Astrocyte (in vitro differentiated cells and primary cell): ENCODE measurements at regions not wholly inside any gene's neighbourhood (a gene's known extent, or its start where the extent isn't known, plus 50 kb on each side); places are given as distances from the start of the nearest gene placed in this dataset.

Experiments used
- DNase-seq: peaks from one replicate; pipeline ENCODE4 v3.0.0-alpha.2; 2010; ENCODE audit warnings: low read depth
- FAIRE-seq: peaks from 2 replicates; lab custom pipeline; 2011; peaks lifted over from hg19 to GRCh38; lab: Jason Lieb, UNC
- H2AFZ ChIP-seq: 2 replicates; pipeline ENCODE4 v1.6.0; 2012; ENCODE audit warnings: low read depth, low read length, inconsistent platforms
- H3K27ac ChIP-seq: 2 replicates; pipeline ENCODE4 v1.5.1; 2011; ENCODE audit warnings: low read depth, low read length, inconsistent platforms
- H3K27me3 ChIP-seq: 2 replicates; pipeline ENCODE4 v1.6.0; 2011; ENCODE audit warnings: low read length, inconsistent platforms; ENCODE audit not compliant: insufficient read depth
- H3K36me3 ChIP-seq: 2 replicates; pipeline ENCODE4 v1.5.1; 2011; ENCODE audit warnings: low read length, inconsistent platforms; ENCODE audit not compliant: insufficient read depth
- H3K4me1 ChIP-seq: 2 replicates; pipeline ENCODE4 v1.5.1; 2011; ENCODE audit warnings: low read length, inconsistent platforms; ENCODE audit not compliant: insufficient read depth
- H3K4me2 ChIP-seq: 2 replicates; pipeline ENCODE4 v1.6.0; 2012; ENCODE audit warnings: low read length, inconsistent platforms
- H3K4me3 ChIP-seq: 2 replicates; pipeline ENCODE4 v1.5.1; 2011; ENCODE audit warnings: low read depth, mild to moderate bottlenecking, low read length, inconsistent platforms; ENCODE audit not compliant: insufficient read depth
- H3K79me2 ChIP-seq: 2 replicates; pipeline ENCODE4 v1.6.0; 2012; ENCODE audit warnings: mild to moderate bottlenecking, low read length, inconsistent platforms; ENCODE audit not compliant: insufficient read depth
- H3K9ac ChIP-seq: 2 replicates; pipeline ENCODE4 v1.6.0; 2012; ENCODE audit warnings: mild to moderate bottlenecking, low read length, inconsistent platforms
- H3K9me3 ChIP-seq: 2 replicates; pipeline ENCODE4 v1.5.1; 2012; ENCODE audit warnings: low read depth, mild to moderate bottlenecking, low read length, inconsistent platforms; ENCODE audit not compliant: insufficient read depth
- H4K20me1 ChIP-seq: 2 replicates; pipeline ENCODE4 v1.6.0; 2012; ENCODE audit warnings: low read length, inconsistent platforms; ENCODE audit not compliant: insufficient read depth
- H3K27ac Mint-ChIP-seq: one replicate; pipeline ENCODE4 v1.8.0; 2021; ENCODE audit warnings: mild to moderate bottlenecking, mixed read lengths; ENCODE audit not compliant: unreplicated experiment
- H3K27me3 Mint-ChIP-seq: one replicate; pipeline ENCODE4 v1.8.0; 2021; ENCODE audit warnings: low read depth, mixed read lengths; ENCODE audit not compliant: unreplicated experiment
- H3K36me3 Mint-ChIP-seq: one replicate; pipeline ENCODE4 v1.8.0; 2021; ENCODE audit warnings: low read depth, mixed read lengths; ENCODE audit not compliant: unreplicated experiment
- H3K4me1 Mint-ChIP-seq: one replicate; pipeline ENCODE4 v1.8.0; 2021; ENCODE audit warnings: low read depth, mixed read lengths; ENCODE audit not compliant: unreplicated experiment
- H3K4me3 Mint-ChIP-seq: one replicate; pipeline ENCODE4 v1.8.0; 2021; ENCODE audit warnings: mild to moderate bottlenecking, moderate library complexity, mixed read lengths; ENCODE audit not compliant: unreplicated experiment
- H3K9me3 Mint-ChIP-seq: one replicate; pipeline ENCODE4 v1.8.0; 2021; ENCODE audit warnings: mild to moderate bottlenecking, mixed read lengths; ENCODE audit not compliant: unreplicated experiment
- CTCF ChIP-seq: IDR thresholded peaks from 2 replicates; pipeline ENCODE4 v1.5.1; 2011; ENCODE audit warnings: low read depth, mild to moderate bottlenecking, inconsistent platforms, low read length, moderate library complexity; ENCODE audit not compliant: insufficient read depth
- EZH2 ChIP-seq: IDR thresholded peaks from 2 replicates; pipeline ENCODE4 v1.6.1; 2012; ENCODE audit warnings: mild to moderate bottlenecking, low read length, inconsistent platforms; ENCODE audit not compliant: insufficient read depth

GRCh38 chr18:28635530-28635929 is 458.6 kb upstream of the CDH2 start:
- H3K9ac ChIP-seq, result no peak overlapping the region
- no peaks in the 10 kb centered on the region for H3K4me1 ChIP-seq
- Mint-ChIP-seq H3K4me3 (no peak overlapping the region), H3K27me3 (no peaks in the 10 kb centered on the region), H3K4me1 (no peaks in the 10 kb centered on the region), H3K36me3 (no peaks in the 10 kb centered on the region), H3K27ac (no peak overlapping the region), H3K9me3 (peaks cover 1% of the 10 kb centered on the region)
- no peak for TF ChIP-seq CTCF
- no peak for TF ChIP-seq EZH2
- H3K36me3 ChIP-seq, result no peaks in the 10 kb centered on the region
- H3K4me3 ChIP-seq, result no peak overlapping the region
- no peak overlapping the region for H3K4me2 ChIP-seq
- H3K27ac ChIP-seq, result no peak overlapping the region
- H3K9me3 ChIP-seq, result no peaks in the 10 kb centered on the region
- FAIRE-seq, result no peak
- no peak overlapping the region for H2AFZ ChIP-seq
- no peaks in the 10 kb centered on the region for H3K79me2 ChIP-seq
- DNase-seq, result no peak
- H4K20me1 ChIP-seq, result no peaks in the 10 kb centered on the region
- H3K27me3 ChIP-seq, result no peaks in the 10 kb centered on the region

- no peak for DNase-seq
- no peak overlapping the region for H3K4me2 ChIP-seq
- Mint-ChIP-seq H3K36me3 (no peaks in the 10 kb centered on the region), H3K4me1 (no peaks in the 10 kb centered on the region), H3K4me3 (no peak overlapping the region), H3K9me3 (no peaks in the 10 kb centered on the region), H3K27ac (no peak overlapping the region), H3K27me3 (no peaks in the 10 kb centered on the region)
- H3K4me1 ChIP-seq, result no peaks in the 10 kb centered on the region
- H3K9ac ChIP-seq, result no peak overlapping the region
- H4K20me1 ChIP-seq, result no peaks in the 10 kb centered on the region
- no peak overlapping the region for H2AFZ ChIP-seq
- no peaks in the 10 kb centered on the region for H3K27me3 ChIP-seq
- no peak overlapping the region for H3K27ac ChIP-seq
- no peaks in the 10 kb centered on the region for H3K9me3 ChIP-seq
- H3K4me3 ChIP-seq, result no peak overlapping the region
- TF ChIP-seq EZH2, result no peak
- H3K79me2 ChIP-seq, result no peaks in the 10 kb centered on the region
- no peak for FAIRE-seq
- no peaks in the 10 kb centered on the region for H3K36me3 ChIP-seq
Measured at GRCh38 chr18:28626756-28627155, 449.8 kb upstream of the CDH2 start.

- no peak for TF ChIP-seq CTCF
- TF ChIP-seq EZH2, result no peak
- no peaks in the 10 kb centered on the region for H3K4me1 ChIP-seq
- Mint-ChIP-seq H3K9me3 (no peaks in the 10 kb centered on the region), H3K27me3 (no peaks in the 10 kb centered on the region), H3K36me3 (no peaks in the 10 kb centered on the region), H3K4me3 (no peak overlapping the region), H3K27ac (no peak overlapping the region), H3K4me1 (peaks cover 3% of the 10 kb centered on the region)
- no peak overlapping the region for H3K4me3 ChIP-seq
- H3K27me3 ChIP-seq, result no peaks in the 10 kb centered on the region
- H3K9ac ChIP-seq, result no peak overlapping the region
- FAIRE-seq (no peak), DNase-seq (no peak)
- no peaks in the 10 kb centered on the region for H4K20me1 ChIP-seq
- H3K36me3 ChIP-seq, result no peaks in the 10 kb centered on the region
- no peaks in the 10 kb centered on the region for H3K79me2 ChIP-seq
- no peaks in the 10 kb centered on the region for H3K9me3 ChIP-seq
- no peak overlapping the region for H3K27ac ChIP-seq
- no peak overlapping the region for H2AFZ ChIP-seq
- H3K4me2 ChIP-seq, result no peak overlapping the region
Measured at GRCh38 chr18:28607991-28608390, 431.1 kb upstream of the CDH2 start.
